ENCODE measurements at regions not wholly inside any gene's neighbourhood (a gene's known extent, or its start where the extent isn't known, plus 50 kb on each side); places are given as distances from the start of the nearest gene placed in this dataset.

GRCh38 chr3:3689601-3690375, 109.4 kb upstream of the LRRN1 start:
- intact Hi-C loops (cut with DNase I) = no loop called here
- no peaks in the 10 kb centered on the region for H3K4me1 ChIP-seq
- WGBS, 2 donors = 70 to 78% methylated on average over 2 of the region's 2 CpGs
- H3K36me3 ChIP-seq = no peaks in the 10 kb centered on the region
- no peak overlapping the region for H3K27ac ChIP-seq
- no peaks in the 10 kb centered on the region for H3K27me3 ChIP-seq
- no peak for TF ChIP-seq POLR2A (IDR thresholded peaks at IDR 0.05)
- TF ChIP-seq CTCF (IDR thresholded peaks at IDR 0.05) = no peak
- H3K9me3 ChIP-seq = no peaks in the 10 kb centered on the region
- no peak for DNase-seq
- H3K4me3 ChIP-seq (replicated peaks in 1 of 3) = no peak overlapping the region

- 74 to 75% methylated on average over 3 of the region's 3 CpGs for WGBS, 2 donors
- no peak for TF ChIP-seq CTCF (IDR thresholded peaks at IDR 0.05)
- TF ChIP-seq POLR2A (IDR thresholded peaks at IDR 0.05) = no peak
- intact Hi-C loops (cut with DNase I) = no loop called here
These were observed 112.2 kb upstream of the LRRN1 start for GRCh38 chr3:3686907-3687648.

DNA sequence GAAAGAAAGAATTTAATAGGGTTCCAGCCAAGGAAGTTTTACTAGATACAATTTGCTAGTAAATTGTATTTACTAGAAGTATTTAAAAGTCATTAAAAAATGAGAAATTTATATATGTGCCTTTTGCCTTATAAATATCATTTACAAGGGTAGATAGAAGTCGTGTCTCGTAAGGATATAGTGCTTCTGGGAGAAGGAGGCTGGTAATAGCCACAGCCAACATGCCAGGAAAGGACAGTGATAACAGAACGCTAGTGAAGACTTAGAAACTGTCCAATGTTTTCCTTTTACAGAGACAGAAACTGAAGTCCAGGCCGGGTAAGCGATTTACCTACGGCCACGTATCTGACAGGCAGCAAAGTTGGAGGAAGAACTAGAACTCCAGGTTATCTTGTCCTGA, 113.5 kb upstream of the LRRN1 start:
- H3K4me3 ChIP-seq (replicated peaks in 1 of 3) = no peak overlapping the region
- TF ChIP-seq CTCF (IDR thresholded peaks at IDR 0.05) (no peak), POLR2A (IDR thresholded peaks at IDR 0.05) (no peak)
- H3K36me3 ChIP-seq = no peaks in the 10 kb centered on the region
- no peaks in the 10 kb centered on the region for H3K9me3 ChIP-seq
- DNase-seq = no peak
- intact Hi-C loops (cut with DNase I) = no loop called here
- H3K27me3 ChIP-seq = no peaks in the 10 kb centered on the region
- H3K4me1 ChIP-seq = no peaks in the 10 kb centered on the region
- WGBS, 2 donors = 77 to 80% methylated on average over 7 of the region's 7 CpGs
- H3K27ac ChIP-seq = no peak overlapping the region

More at GRCh38 chr3:3686907-3687648, 112.2 kb upstream of the LRRN1 start:
- Histone ChIP-seq H3K4me3 (replicated peaks in 1 of 3) (no peak overlapping the region), H3K27me3 (no peaks in the 10 kb centered on the region), H3K36me3 (no peaks in the 10 kb centered on the region), H3K4me1 (no peaks in the 10 kb centered on the region), H3K27ac (no peak overlapping the region), H3K9me3 (no peaks in the 10 kb centered on the region)
- no peak for DNase-seq

DNA sequence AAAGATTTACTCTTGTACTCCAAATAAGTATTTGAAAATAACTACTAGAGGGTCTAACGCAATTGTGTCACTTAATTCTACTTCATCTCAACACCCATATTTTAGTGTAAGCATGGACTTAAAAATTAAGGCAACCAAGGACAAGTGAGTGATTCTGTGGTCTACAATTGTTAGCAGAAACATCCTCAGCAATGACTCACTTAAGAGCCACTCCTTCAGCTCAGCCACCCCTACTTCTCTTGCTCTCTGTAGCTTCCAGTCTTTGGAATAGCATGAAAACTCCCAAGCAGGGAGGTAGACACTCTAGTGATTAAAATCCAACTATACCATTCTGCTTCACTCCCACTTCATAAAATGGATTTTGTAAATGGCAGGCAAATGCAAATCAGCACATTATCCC, 116.0 kb upstream of the LRRN1 start:
- H3K36me3 ChIP-seq = no peaks in the 10 kb centered on the region
- H3K4me3 ChIP-seq (replicated peaks in 1 of 3) = no peak overlapping the region
- 85 to 95% methylated on average over 1 of the region's 1 CpG for WGBS, 2 donors
- no peak for TF ChIP-seq POLR2A (IDR thresholded peaks at IDR 0.05)
- no peak for TF ChIP-seq CTCF (IDR thresholded peaks at IDR 0.05)
- no peaks in the 10 kb centered on the region for H3K9me3 ChIP-seq
- H3K27me3 ChIP-seq = no peaks in the 10 kb centered on the region
- DNase-seq = no peak
- intact Hi-C loops (cut with DNase I) = no loop called here
- H3K4me1 ChIP-seq = no peaks in the 10 kb centered on the region
- H3K27ac ChIP-seq = no peak overlapping the region

GRCh38 chr3:3675801-3676200, 123.4 kb upstream of the LRRN1 start:
- TF ChIP-seq CTCF (IDR thresholded peaks at IDR 0.05) = no peak
- TF ChIP-seq POLR2A (IDR thresholded peaks at IDR 0.05) = no peak
- H3K27ac ChIP-seq = no peak overlapping the region
- intact Hi-C loops (cut with DNase I) = no loop called here
- no peaks in the 10 kb centered on the region for H3K4me1 ChIP-seq
- H3K36me3 ChIP-seq = no peaks in the 10 kb centered on the region
- H3K27me3 ChIP-seq = no peaks in the 10 kb centered on the region
- no peaks in the 10 kb centered on the region for H3K9me3 ChIP-seq
- DNase-seq = no peak
- H3K4me3 ChIP-seq (replicated peaks in 1 of 3) = no peak overlapping the region
- WGBS, 2 donors = 50 to 54% methylated on average over 1 of the region's 1 CpG
